ENCODE measurements at regions not wholly inside any gene's neighbourhood (a gene's known extent, or its start where the extent isn't known, plus 50 kb on each side); places are given as distances from the start of the nearest gene placed in this dataset.
"Not testable (repeated sequence)": the region's sequence is repeated elsewhere in the genome, so short reads cannot be mapped to it uniquely, and the experiment has no call there.

GRCh38 chr1:30234091-30234490 lies 489.3 kb downstream of the MATN1 start:
- no peak for DNase-seq

- no peak for DNase-seq
These were observed 491.0 kb downstream of the MATN1 start for GRCh38 chr1:30232288-30232899.

GRCh38 chr1:30229960-30230359 lies 493.4 kb downstream of the MATN1 start:
- no peak for DNase-seq

DNA sequence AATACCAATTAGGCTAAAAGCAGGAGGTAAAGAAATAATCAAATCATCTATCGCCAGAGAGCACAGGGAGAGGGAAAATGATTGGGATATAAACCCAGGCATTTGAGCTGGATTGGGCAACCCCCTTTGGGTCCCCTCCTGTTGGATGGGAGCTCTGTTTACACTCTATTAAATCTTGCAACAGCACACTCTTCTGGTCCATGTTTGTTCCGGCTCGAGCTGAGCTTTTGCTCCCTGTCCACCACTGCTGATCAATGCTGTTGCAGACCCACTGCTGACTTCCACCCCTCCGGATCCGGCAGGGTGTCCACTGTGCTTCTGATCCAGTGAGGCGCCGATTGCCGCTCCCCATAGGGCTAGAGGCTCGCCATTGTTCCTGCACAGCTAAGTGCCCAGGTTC lies 493.8 kb downstream of the MATN1 start:
- DNase-seq = no peak

DNA sequence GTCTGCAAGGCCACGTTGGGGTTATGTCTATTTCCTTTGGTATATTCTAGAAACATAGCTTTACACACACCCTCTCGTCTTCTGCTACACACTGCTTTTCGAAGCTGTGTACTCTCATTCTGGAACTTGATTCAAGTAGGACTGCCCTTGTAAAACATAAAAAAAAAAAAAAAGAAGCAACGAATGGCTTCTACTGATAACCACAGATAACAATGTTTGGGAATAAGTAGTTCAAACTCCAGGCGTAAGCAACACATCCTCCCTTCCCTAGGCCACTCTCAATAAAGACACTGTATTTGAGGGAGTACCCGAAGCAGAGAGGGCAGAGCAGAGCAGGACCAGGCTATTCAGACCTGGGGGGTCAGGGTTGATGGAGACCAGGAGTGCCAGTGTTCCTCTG lies 496.7 kb downstream of the MATN1 start:
- DNase-seq = no peak

GRCh38 chr1:30225357-30225756 lies 498.0 kb downstream of the MATN1 start:
- DNase-seq = no peak

- no peak for DNase-seq
These were observed 503.7 kb downstream of the MATN1 start for GRCh38 chr1:30219675-30220074.

DNA sequence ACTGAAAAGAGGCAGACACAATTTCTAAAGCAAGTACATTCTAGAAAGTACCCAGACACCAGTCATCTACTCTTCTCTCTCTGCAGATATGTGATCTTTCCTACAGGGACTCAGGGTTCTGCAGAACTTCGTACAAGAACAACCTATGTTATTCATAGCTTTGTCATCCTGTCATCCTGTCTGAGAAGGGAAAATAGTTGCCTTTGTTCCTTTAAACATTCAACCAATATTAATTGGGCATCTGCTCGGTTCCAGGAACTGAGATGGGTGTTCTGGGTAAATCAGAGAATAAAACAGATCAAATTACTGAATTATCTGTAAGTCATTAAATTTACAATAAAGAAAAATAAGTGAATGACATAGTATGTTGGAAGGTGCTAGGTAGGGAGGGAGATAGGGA lies 504.9 kb downstream of the MATN1 start:
- no peak for DNase-seq

GRCh38 chr1:30216602-30217001 lies 506.8 kb downstream of the MATN1 start:
- no peak for DNase-seq

GRCh38 chr1:30213936-30214335 lies 509.4 kb downstream of the MATN1 start:
- no peak for DNase-seq

GRCh38 chr1:30207962-30208361 lies 515.4 kb downstream of the MATN1 start:
- DNase-seq = not testable (repeated sequence)

- DNase-seq = not testable (repeated sequence)
These were observed 516.8 kb downstream of the MATN1 start for GRCh38 chr1:30206631-30207030.

DNA sequence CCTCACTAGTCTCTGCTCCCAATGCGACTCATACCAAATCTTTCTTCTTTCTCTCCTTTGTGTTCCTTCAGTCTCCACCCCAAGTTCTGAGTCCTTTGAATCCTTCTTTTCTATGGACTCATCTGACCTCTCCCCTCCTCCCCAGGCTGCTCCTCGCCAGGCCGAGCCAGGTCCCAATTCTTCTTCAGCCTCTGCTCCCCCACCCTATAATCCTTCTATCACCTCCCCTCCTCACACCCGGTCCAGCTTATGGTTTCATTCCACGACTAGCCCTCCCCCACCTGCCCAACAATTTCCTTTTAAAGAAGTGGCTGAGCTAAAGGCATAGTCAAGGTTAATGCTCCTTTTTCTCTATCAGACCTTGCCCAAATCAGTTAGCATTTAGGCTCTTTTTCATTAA lies 518.5 kb downstream of the MATN1 start:
- DNase-seq = not testable (repeated sequence)

DNA sequence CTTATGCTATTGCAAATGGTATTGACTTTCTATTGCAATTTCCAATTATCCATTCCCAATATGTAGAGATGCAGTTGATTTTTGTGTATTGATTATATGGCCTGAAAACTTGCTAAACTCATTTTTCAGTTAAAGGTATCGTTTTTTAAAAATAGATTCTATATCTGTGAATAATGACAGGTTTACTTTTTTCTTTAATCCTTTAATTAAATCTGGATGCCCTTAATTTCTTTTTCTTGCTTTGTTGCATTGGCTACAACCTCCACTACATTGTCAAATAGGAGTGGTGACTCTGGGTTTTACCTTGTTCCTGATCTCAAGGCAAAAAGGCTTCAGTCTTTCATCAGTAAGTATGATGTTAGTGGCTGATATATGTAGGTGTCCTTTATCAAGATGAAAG lies 522.4 kb downstream of the MATN1 start:
- no peak for DNase-seq

GRCh38 chr1:30200161-30200560 lies 523.2 kb downstream of the MATN1 start:
- no peak for DNase-seq

DNA sequence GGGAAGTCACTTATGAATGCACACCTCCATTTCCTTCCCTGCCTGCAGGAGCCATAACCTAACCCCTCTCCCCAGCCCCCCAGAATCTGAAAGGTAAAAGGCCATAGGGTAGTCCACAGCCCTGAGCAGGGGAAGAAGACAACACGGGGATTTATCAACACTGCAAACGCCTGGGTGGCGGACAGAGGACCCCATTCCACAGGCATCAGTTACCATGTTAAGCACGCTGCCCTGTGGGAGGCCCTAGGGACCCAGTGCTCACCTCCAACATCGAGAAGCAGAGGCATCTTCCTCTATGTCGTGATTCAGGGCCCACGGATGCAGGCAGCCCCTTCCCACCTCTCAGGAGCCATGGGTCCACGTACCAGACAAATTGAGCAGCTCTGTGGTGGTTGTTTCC lies 523.8 kb downstream of the MATN1 start:
- no peak for DNase-seq

GRCh38 chr1:30198795-30199403 lies 524.5 kb downstream of the MATN1 start:
- no peak for DNase-seq

DNA sequence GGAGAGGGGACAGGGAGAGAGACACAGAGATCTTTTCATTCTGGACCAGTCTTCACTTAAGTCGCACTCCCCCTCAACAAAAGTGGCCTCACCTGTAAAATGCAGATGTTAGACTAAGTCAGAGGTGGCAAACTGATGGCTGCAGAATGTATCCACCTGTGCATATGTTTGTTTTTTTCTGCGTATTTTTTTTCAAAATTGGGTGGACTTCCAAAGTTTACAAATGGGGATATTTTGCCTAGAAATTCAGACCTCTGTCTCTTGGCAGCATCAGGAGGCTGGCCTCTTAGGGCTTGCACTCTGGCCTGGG lies 525.0 kb downstream of the MATN1 start:
- no peak for DNase-seq

DNA sequence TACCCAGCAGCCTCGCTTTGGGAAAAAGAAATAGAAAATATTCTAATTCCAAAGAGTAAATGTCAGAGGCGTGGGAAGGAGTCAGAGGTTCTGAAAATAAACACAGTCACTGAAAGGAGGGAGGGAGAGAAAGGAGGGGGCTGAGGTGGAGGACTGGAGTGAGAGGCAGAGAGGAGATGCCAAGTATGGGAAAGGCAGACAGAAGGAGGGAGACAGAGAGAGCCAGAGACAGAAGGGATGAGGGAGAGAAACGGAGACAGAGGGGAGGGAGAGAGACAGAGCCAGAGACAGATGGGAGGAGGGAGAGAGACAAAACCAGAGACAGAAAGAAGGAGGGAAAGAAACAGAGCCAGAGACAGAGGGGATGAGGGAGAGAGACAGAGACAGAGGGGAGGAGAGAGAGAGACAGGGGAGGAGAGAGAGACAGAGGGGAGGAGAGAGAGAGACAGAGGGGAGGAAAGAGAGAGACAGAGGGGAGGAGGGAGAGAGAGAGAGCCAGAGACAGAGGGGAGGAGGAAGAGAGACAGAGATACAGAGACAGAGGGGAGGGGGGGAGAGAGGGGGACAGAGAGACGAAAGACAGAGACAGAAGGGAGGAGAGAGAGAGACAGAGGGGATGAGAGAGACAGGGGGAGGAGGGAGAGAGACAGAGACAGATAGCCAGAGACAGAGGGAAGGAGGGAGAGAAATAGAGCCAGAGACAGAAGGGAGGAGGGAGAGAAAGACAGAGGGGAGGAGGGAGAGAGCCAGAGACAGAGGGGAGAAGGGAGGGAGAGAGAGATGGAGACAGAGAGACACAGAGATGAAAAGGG lies 525.5 kb downstream of the MATN1 start:
- no peak for DNase-seq

DNA sequence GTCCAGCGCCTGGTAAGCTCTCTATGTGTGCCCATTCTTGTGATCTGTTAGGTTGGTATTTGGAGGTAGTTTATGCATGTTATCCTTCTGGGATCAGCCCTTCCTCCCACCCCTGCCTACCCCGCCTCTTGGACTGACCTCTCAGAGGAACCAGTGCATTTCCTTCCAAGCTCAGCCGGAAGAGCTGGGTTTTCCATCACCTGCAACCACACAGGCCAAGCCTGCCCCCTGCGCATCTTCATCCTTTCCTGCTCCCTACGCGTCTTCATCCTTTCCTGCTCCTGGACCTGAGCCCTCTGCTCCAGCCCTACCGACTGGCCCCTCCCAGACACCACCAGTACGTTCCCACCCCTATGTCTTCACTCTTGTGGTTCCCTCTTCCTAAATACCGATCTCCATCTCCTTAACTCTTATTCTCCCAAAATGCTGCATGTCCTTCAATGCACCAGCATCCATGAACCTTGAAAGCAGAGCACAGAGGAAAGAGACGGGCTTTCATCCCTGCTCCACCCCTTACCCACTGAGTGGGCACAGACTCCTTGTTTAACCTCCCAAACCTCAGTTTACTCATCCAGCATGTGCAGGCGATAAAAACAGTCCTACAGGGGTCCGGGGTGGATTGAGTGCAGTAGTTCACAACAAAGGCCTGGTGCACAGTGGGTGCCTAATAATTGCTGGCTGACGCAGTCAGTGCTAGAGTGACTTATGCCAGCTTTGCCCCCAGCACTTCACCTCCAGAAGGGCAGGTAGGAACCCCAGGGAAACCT lies 526.3 kb downstream of the MATN1 start:
- DNase-seq = no peak

DNA sequence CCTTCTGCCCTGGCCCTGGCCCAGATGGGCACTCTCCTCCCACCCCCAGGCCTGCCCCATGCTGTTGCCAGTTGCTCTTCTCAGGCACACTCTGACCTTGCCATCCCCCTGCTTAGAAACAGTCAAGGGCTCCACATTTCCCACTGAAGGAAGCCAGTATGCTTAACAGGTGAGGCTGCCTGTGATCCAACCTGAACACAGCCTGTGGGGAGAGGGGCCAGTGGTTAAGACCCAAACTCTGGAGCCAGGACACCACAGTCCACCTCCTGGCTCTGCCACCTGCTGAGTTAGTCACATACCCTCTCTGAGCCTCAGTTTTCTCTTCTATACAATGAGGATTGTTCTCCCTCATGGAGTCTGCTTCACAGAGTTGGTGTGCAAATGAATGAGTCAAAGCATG lies 526.9 kb downstream of the MATN1 start:
- no peak for DNase-seq

- DNase-seq = no peak
These were observed 527.8 kb downstream of the MATN1 start for GRCh38 chr1:30195424-30196134.

Data from hindlimb muscle (tissue), 1 donor.